HG03039 (cell line): ENCODE measurements at regions not wholly inside any gene's neighbourhood (a gene's known extent, or its start where the extent isn't known, plus 50 kb on each side); places are given as distances from the start of the nearest gene placed in this dataset.
"Not testable (repeated sequence)": the region's sequence is repeated elsewhere in the genome, so short reads cannot be mapped to it uniquely, and the experiment has no call there.

ENCODE experiments used
- ATAC-seq: cut with Tn5 transposase; IDR thresholded peaks from one replicate; pipeline ENCODE4 v1.9.1; 2021; ENCODE audit warnings: mild to moderate bottlenecking, moderate library complexity; ENCODE audit not compliant: unreplicated experiment

GRCh38 chr3:20921112-20921511, 735.1 kb upstream of the SGO1 start:
- ATAC-seq: not testable (repeated sequence)

GRCh38 chr3:20916951-20917606, 731.1 kb upstream of the SGO1 start:
- ATAC-seq: no peak

- no peak for ATAC-seq
Measured at GRCh38 chr3:20914310-20914709, 728.3 kb upstream of the SGO1 start.

- no peak for ATAC-seq
Measured at GRCh38 chr3:20912406-20912805, 726.4 kb upstream of the SGO1 start.

GRCh38 chr3:20909511-20909910, 723.5 kb upstream of the SGO1 start:
- no peak for ATAC-seq

DNA sequence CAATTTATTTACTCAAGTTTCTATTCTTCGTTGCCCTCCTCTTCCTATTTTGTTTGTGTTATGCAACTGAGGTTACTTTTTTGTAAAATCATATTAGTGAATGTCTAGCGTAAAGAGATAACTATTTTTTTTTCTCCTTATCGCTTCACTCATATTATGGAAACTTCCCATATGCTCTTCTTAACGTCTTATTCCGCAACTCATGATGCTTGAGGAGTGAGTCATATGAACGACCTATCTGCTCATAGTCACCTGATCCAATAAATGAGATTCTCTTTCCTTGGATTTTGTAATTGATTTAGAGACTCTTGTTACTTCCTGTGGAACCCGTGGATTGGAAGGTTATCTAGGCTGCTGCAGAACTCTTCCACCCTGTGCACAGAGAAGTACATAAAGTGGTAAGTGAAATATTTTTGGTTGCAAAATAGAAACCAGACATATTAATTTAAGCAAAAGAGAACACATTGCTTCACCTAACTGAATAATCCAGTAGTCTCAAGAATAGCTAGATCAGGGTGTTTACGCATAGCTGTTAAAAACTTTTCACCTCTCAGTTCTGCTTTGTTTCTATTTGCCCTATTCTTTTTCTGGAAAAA, 719.3 kb upstream of the SGO1 start:
- no peak for ATAC-seq

GRCh38 chr3:20904671-20905070, 718.7 kb upstream of the SGO1 start:
- ATAC-seq: no peak

- ATAC-seq: no peak
Measured at GRCh38 chr3:20898962-20899361, 713.0 kb upstream of the SGO1 start.

GRCh38 chr3:20890111-20890519, 704.1 kb upstream of the SGO1 start:
- ATAC-seq: no peak

- no peak for ATAC-seq
Measured at GRCh38 chr3:20878691-20879090, 692.7 kb upstream of the SGO1 start.

DNA sequence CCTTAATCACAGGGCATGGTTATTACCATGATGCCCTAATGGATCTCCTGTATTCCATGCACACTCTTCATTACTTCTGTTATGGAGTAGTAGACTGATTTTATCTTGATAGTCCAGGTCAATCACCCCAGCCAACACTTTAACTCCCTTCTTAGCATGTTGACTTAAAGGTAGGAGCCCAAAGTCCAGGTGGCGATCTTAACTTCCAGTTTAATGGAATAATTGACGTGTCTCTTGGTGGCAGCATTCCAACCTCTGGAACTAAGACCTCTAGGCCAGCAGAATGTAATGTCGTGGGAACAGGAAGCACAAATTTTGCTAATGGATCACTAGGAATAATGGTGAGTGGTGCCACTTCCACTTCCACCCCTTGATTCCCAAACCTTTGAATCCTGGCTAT, 687.2 kb upstream of the SGO1 start:
- no peak for ATAC-seq

DNA sequence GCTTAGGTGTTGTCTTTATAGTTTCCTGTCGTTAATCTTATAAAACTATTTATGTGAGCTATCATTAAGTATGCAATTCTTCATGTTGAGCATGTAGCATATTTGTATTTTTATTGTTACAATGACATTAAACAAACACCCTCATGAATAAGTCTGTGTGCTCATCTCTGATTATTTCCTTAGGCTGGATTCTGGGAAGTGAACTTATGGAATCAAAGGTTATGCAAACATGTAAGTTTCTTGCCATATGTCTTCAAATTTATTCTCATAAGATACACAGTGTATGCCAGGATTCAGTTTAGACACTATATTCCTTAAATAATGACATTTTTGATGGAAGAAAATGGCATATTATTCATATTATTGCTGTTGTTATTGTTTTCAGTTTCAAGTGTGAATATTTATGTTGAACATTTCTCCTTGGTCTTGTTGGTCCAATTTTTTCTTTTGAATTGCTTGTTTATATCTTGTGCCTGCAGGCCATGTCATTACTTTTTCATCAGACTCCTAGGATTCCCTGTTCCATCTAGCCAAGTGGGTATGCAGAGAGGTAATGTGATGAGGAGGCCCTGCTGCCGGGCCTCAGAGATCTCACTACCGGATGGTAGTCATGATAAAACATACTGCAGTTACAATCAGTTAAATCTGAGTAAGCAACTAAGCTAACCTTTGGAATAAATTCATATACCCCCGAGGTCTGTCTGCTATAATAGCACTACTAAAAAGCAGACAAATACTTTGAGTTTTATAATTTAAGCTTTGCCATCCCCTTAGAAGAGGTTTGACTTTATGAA, 684.3 kb upstream of the SGO1 start:
- ATAC-seq: no peak

DNA sequence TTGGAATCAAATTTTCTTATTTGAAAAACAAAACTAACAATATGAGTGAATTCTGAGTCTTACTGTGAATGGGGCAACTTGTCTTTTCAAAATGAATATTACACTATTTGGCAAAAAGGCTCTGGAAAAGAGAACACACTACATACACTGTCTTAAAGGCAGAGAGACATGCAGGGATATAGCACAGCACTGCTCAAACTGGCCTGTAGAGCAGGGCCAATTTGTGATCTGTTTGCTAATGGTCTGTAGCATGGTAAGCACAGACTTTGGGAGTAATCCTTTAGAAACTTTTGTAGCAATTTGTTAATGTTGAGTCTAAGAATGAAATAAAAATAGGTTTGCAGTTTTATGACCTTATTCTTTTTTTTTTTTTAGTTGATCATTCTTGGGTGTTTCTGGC, 679.8 kb upstream of the SGO1 start:
- no peak for ATAC-seq

- ATAC-seq: no peak
Measured at GRCh38 chr3:20861454-20861853, 675.4 kb upstream of the SGO1 start.

GRCh38 chr3:20857636-20858035, 671.6 kb upstream of the SGO1 start:
- no peak for ATAC-seq

DNA sequence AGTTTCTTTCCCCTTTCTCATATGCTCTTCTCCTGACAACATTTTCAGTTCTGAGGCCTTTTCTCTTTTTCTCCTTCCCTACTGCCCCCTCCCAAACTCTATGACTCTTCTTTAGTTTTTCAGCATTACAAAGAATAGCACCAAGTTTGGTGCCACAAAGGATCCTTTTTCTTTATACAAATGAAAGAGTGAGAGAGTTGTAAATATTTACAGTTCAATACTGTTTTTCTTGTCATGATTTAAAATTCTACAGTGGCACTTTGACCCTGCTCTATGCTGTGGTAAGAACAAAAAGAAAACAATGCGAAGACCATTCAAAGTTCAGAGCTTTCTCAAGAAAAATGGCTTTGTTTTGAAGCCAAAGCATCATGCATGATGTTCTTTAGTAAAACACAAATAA, 667.9 kb upstream of the SGO1 start:
- ATAC-seq: no peak

DNA sequence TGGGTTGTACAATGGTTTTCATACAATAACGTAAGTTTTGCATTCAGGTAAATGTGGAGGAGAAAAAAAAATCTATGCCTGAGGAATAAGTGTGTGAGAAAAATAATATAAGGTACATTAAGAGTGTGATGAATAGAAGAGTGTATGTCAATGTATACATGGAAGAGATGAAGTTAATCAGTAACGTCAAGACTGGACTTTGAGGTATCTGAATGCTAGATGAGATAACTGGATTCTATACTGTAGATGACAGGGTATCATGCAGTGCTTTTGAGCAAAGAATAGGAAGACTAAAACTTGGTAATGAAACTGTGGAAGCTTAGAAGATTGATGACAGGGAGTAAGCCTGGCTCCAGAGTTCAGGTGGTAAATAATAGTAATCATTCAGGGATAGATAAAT, 666.7 kb upstream of the SGO1 start:
- no peak for ATAC-seq

DNA sequence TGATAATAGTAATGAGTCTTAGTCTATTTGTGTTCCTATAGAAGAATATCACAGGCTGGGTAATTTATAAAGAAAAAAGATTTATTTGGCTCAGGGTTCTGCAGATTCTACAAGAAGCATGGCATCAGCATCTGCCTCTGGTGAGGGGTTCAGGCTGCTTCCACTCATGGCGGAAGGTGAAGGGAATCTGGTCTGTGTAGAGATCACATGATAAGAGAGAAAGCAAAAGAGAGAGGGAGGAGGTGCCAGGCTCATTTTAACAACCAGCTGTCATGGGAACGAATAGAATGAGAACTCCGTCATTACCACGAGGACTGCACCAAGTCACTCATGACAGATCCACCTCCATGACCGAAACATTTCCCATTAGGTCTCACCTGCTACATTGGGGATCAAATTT, 664.0 kb upstream of the SGO1 start:
- ATAC-seq: no peak

DNA sequence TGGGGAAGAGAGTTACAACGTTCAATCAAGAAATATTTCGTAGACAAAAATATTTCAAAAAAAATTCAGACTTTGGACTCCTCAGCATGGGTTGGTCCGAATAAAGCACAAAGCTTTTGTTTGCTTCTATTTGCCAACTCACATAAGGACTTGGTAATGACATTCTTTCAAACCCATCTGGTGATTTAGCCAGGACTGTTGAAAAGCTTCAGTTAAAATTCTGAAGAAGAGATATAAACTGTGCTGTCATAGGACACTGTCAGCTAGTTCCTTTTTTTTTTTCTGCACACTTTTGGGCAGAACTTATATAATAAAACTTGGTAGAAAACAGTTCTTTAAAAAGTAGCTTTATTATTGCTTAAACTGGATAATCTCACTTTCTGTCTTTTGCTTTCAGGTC, 660.8 kb upstream of the SGO1 start:
- ATAC-seq: no peak

- no peak for ATAC-seq
Measured at GRCh38 chr3:20846066-20846465, 660.1 kb upstream of the SGO1 start.

DNA sequence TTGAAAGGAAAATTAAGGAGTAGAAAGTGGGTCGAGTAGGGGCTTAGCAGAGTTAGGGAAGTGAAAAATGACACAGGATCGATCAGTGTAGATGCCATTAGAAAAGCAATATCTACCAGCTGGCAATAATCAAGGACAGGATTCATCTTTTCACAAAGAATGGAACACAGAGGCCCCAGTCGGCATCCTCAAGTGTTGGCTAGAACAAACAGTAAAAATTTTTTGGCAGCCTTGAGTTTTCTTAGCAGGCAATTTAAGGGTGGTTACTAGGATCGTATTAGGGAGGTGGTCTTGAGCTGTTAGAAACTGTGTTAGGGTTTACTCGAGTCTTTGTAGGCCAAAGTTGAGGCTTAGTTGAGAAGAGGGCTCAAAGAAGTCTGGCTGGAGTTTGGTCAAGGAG, 658.8 kb upstream of the SGO1 start:
- ATAC-seq: no peak
